ENCODE measurements at regions not wholly inside any gene's neighbourhood (a gene's known extent, or its start where the extent isn't known, plus 50 kb on each side); places are given as distances from the start of the nearest gene placed in this dataset.

- FAIRE-seq (no peak), DNase-seq (ENCODE audit: low spot score) (no peak)
Measured at GRCh38 chr22:48955351-48956311, 872.0 kb downstream of the BRD1 start.

- DNase-seq (ENCODE audit: low spot score) (no peak), FAIRE-seq (no peak)
Measured at GRCh38 chr22:48954781-48955311, 872.8 kb downstream of the BRD1 start.

- FAIRE-seq (no peak), DNase-seq (ENCODE audit: low spot score) (no peak)
Measured at GRCh38 chr22:48953830-48954229, 873.8 kb downstream of the BRD1 start.

- FAIRE-seq (no peak), DNase-seq (ENCODE audit: low spot score) (no peak)
Measured at GRCh38 chr22:48953103-48953720, 874.5 kb downstream of the BRD1 start.

- no peak for DNase-seq (ENCODE audit: low spot score)
- no peak for FAIRE-seq
Measured at GRCh38 chr22:48952256-48953102, 875.2 kb downstream of the BRD1 start.

GRCh38 chr22:48951836-48952235 is 875.8 kb downstream of the BRD1 start:
- FAIRE-seq = no peak
- no peak for DNase-seq (ENCODE audit: low spot score)

- DNase-seq (ENCODE audit: low spot score) (no peak), FAIRE-seq (no peak)
Measured at GRCh38 chr22:48950151-48950915, 877.3 kb downstream of the BRD1 start.

GRCh38 chr22:48949375-48950149 is 878.1 kb downstream of the BRD1 start:
- DNase-seq (ENCODE audit: low spot score) = no peak
- no peak for FAIRE-seq

- DNase-seq (ENCODE audit: low spot score) (no peak), FAIRE-seq (no peak)
Measured at GRCh38 chr22:48948575-48949170, 879.0 kb downstream of the BRD1 start.

GRCh38 chr22:48947636-48948035 is 880.0 kb downstream of the BRD1 start:
- FAIRE-seq (no peak), DNase-seq (ENCODE audit: low spot score) (no peak)

GRCh38 chr22:48945621-48946458 is 881.8 kb downstream of the BRD1 start:
- no peak for DNase-seq (ENCODE audit: low spot score)

GRCh38 chr22:48944751-48945620 is 882.7 kb downstream of the BRD1 start:
- FAIRE-seq (no peak), DNase-seq (ENCODE audit: low spot score) (no peak)

More at GRCh38 chr22:48945621-48946458, 881.8 kb downstream of the BRD1 start:
- no peak for FAIRE-seq

GRCh38 chr22:48944433-48944750 is 883.3 kb downstream of the BRD1 start:
- DNase-seq (ENCODE audit: low spot score) (no peak), FAIRE-seq (no peak)

GRCh38 chr22:48943567-48944432 is 883.9 kb downstream of the BRD1 start:
- DNase-seq (ENCODE audit: low spot score) = no peak
- FAIRE-seq = no peak

- no peak for DNase-seq (ENCODE audit: low spot score)
- no peak for FAIRE-seq
Measured at GRCh38 chr22:48942698-48943566, 884.7 kb downstream of the BRD1 start.

All from RCC 7860 (cell line).